Right hindlimb (tissue), 1 donor: ENCODE measurements at regions not wholly inside any gene's neighbourhood (a gene's known extent, or its start where the extent isn't known, plus 50 kb on each side); places are given as distances from the start of the nearest gene placed in this dataset.
A peak's percentile ranks its signal among the peaks of the same experiment; 100 is the strongest.

ENCODE experiments used
- DNase-seq: peaks from one replicate; pipeline ENCODE4 v3.0.0-alpha.2; 2018

GRCh38 chr9:80883426-80883825 lies 805.9 kb downstream of the TLE1 start:
- no peak for DNase-seq

- DNase-seq: no peak
These were observed 807.4 kb downstream of the TLE1 start for GRCh38 chr9:80881940-80882339.

- DNase-seq: no peak
These were observed 808.0 kb downstream of the TLE1 start for GRCh38 chr9:80881320-80881719.

GRCh38 chr9:80878556-80878955 lies 810.8 kb downstream of the TLE1 start:
- DNase-seq: no peak

GRCh38 chr9:80875947-80876346 lies 813.4 kb downstream of the TLE1 start:
- no peak for DNase-seq

- DNase-seq: no peak
These were observed 815.1 kb downstream of the TLE1 start for GRCh38 chr9:80874276-80874675.

- DNase-seq: no peak
These were observed 815.5 kb downstream of the TLE1 start for GRCh38 chr9:80873861-80874260.

- no peak for DNase-seq
These were observed 817.8 kb downstream of the TLE1 start for GRCh38 chr9:80871596-80871995.

GRCh38 chr9:80867731-80868130 lies 821.6 kb downstream of the TLE1 start:
- DNase-seq: no peak

- DNase-seq: no peak
These were observed 822.6 kb downstream of the TLE1 start for GRCh38 chr9:80866576-80867227.

- no peak for DNase-seq
These were observed 823.2 kb downstream of the TLE1 start for GRCh38 chr9:80866121-80866520.

- DNase-seq: no peak
These were observed 846.3 kb downstream of the TLE1 start for GRCh38 chr9:80843028-80843427.

- DNase-seq: peak; percentile 28
These were observed 847.0 kb downstream of the TLE1 start for GRCh38 chr9:80842389-80842788.

GRCh38 chr9:80841888-80842287 lies 847.5 kb downstream of the TLE1 start:
- DNase-seq: no peak

- DNase-seq: no peak
These were observed 849.3 kb downstream of the TLE1 start for GRCh38 chr9:80839821-80840675.

GRCh38 chr9:80836013-80836412 lies 853.3 kb downstream of the TLE1 start:
- no peak for DNase-seq

- DNase-seq: no peak
These were observed 857.6 kb downstream of the TLE1 start for GRCh38 chr9:80831751-80832150.

GRCh38 chr9:80811656-80812055 lies 877.7 kb downstream of the TLE1 start:
- DNase-seq: no peak

GRCh38 chr9:80811003-80811402 lies 878.3 kb downstream of the TLE1 start:
- DNase-seq: no peak

- no peak for DNase-seq
These were observed 882.7 kb downstream of the TLE1 start for GRCh38 chr9:80806671-80807070.

- DNase-seq: no peak
These were observed 884.5 kb downstream of the TLE1 start for GRCh38 chr9:80804873-80805272.

GRCh38 chr9:80797831-80798688 lies 891.3 kb downstream of the TLE1 start:
- DNase-seq: peak; percentile 83

GRCh38 chr9:80797101-80797829 lies 892.1 kb downstream of the TLE1 start:
- DNase-seq: peak; percentile 56
